SK-N-SH (cell line): ENCODE measurements at regions not wholly inside any gene's neighbourhood (a gene's known extent, or its start where the extent isn't known, plus 50 kb on each side); places are given as distances from the start of the nearest gene placed in this dataset.

Experiments
- EP300 ChIP-seq, 2 experiments: IDR thresholded peaks; 2 replicates each; pipeline versions ENCODE4 v1.4.0 to v1.6.1; 2012; ENCODE audit warnings: borderline replicate concordance in 1 of 2, low read depth in 1 of 2, low read length in 1 of 2
- GABPA ChIP-seq: IDR thresholded peaks from 2 replicates; pipeline ENCODE4 v1.4.0; 2012; ENCODE audit warnings: low read depth, mild to moderate bottlenecking
- JUND ChIP-seq: IDR thresholded peaks from 2 replicates; pipeline ENCODE4 v1.4.0; 2012
- RAD21 ChIP-seq: IDR thresholded peaks from 2 replicates; pipeline ENCODE4 v1.6.1; 2012; ENCODE audit warnings: mild to moderate bottlenecking, low read length
- TF ChIP-seq, protein P1 (sequence below): fragments of 200-600 bp; sonication (generic); IDR thresholded peaks from 2 replicates; pipeline ENCODE4 v1.6.1; 2017; ENCODE audit warnings: antibody characterized with exemption, mild to moderate bottlenecking, moderate library complexity
- TF ChIP-seq, protein P2 (sequence below): fragments of 150-350 bp; IDR thresholded peaks from 2 replicates; pipeline ENCODE4 v1.6.1; 2016; ENCODE audit warnings: mild to moderate bottlenecking, low read depth, low read length

DNA sequence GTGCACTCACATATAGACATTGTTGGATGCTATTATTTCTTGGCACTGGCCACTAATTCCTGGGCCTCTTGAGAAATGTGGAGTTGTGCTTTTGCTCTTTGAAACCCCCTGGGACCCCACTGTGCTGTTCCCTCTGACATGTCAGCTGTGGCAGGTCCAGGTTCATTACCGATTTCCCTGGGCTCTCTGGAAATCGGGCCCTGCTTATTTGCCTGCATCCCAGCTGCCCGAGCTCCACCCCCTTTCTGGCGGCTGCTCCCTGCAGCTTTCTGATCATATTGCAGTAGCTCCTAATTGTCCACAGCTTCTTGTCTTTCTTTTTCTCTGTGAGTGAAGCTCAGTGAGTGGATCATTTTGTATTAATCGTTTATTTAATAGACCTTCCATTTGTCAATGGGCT is 183.7 kb upstream of the FAM78B start:
- TF ChIP-seq, protein P1, sequence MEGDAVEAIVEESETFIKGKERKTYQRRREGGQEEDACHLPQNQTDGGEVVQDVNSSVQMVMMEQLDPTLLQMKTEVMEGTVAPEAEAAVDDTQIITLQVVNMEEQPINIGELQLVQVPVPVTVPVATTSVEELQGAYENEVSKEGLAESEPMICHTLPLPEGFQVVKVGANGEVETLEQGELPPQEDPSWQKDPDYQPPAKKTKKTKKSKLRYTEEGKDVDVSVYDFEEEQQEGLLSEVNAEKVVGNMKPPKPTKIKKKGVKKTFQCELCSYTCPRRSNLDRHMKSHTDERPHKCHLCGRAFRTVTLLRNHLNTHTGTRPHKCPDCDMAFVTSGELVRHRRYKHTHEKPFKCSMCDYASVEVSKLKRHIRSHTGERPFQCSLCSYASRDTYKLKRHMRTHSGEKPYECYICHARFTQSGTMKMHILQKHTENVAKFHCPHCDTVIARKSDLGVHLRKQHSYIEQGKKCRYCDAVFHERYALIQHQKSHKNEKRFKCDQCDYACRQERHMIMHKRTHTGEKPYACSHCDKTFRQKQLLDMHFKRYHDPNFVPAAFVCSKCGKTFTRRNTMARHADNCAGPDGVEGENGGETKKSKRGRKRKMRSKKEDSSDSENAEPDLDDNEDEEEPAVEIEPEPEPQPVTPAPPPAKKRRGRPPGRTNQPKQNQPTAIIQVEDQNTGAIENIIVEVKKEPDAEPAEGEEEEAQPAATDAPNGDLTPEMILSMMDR, result no peak
- TF ChIP-seq GABPA (no peak), RAD21 (no peak), JUND (no peak), EP300 (IDR thresholded peaks at IDR 0.05; ENCODE audit: borderline replicate concordance in 1 of 2, low read depth in 1 of 2, low read length in 1 of 2) (no peak)
- TF ChIP-seq, protein P2, sequence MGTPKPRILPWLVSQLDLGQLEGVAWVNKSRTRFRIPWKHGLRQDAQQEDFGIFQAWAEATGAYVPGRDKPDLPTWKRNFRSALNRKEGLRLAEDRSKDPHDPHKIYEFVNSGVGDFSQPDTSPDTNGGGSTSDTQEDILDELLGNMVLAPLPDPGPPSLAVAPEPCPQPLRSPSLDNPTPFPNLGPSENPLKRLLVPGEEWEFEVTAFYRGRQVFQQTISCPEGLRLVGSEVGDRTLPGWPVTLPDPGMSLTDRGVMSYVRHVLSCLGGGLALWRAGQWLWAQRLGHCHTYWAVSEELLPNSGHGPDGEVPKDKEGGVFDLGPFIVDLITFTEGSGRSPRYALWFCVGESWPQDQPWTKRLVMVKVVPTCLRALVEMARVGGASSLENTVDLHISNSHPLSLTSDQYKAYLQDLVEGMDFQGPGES, result no peak
